Superior temporal gyrus (tissue), 1 donor: ENCODE measurements at regions not wholly inside any gene's neighbourhood (a gene's known extent, or its start where the extent isn't known, plus 50 kb on each side); places are given as distances from the start of the nearest gene placed in this dataset.

Source experiments
- DNase-seq: peaks from one replicate; pipeline ENCODE4 v3.0.0-alpha.2; 2016; ENCODE audit errors: extremely low spot score

- DNase-seq, result no peak
Observed at GRCh38 chr1:172887162-172887561, 163.6 kb downstream of the TNFSF18 start.

GRCh38 chr1:172893146-172893841, 157.4 kb downstream of the TNFSF18 start:
- DNase-seq, result no peak

DNA sequence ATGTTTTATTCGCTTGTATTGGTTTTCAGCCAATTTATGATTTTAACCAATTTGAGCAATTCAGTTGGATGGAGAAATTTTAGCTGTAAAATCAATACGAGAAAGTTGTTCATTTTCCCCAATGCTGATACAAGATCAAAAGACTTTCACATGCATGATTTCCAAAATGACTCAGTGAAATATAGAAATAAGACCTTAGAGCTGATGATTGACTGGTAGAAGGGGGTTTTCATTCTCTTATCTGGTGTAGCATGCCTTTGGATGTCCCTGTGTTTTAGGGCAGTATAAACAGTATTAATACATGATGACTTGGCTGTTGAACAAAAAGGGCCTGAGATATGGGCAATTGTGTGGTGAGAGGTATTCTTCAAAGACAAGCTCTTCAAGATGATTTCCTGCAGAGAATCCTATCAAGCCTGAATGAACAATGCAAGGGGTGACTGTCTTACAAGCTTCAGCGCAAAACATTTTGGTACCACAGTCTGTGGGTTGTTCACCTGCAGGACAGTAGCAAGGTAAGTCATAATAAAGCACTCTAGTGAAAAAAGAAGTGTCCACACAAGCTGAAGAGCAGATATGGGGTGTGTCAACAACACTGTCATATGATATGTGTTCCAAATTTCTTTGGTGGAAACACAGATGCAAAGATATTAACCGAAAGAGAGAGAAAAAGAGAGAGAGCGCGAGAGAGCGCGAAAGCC, 156.2 kb downstream of the TNFSF18 start:
- DNase-seq, result no peak

- no peak for DNase-seq
Observed at GRCh38 chr1:172895050-172895460, 155.7 kb downstream of the TNFSF18 start.

DNA sequence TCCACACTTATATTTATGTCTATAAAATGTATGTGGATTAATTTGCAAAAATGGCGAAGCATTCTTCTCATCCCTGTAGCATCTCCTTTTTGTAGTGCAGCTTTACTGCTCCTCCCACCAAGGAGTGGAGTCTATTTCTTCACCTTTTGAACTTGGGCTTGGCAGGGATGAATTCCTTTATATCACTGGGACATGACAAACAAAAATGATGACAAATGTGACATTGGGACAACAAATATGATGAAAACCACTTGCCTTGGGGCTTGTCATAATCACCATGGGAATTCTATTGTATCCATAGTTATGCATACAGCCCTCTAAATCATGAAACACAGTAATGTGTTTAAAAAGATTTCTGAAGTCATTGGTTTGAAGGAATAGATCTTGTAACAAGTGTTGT, 155.0 kb downstream of the TNFSF18 start:
- DNase-seq, result no peak

GRCh38 chr1:172897738-172898137, 153.0 kb downstream of the TNFSF18 start:
- DNase-seq, result no peak

- no peak for DNase-seq
Observed at GRCh38 chr1:172898866-172899265, 151.9 kb downstream of the TNFSF18 start.

DNA sequence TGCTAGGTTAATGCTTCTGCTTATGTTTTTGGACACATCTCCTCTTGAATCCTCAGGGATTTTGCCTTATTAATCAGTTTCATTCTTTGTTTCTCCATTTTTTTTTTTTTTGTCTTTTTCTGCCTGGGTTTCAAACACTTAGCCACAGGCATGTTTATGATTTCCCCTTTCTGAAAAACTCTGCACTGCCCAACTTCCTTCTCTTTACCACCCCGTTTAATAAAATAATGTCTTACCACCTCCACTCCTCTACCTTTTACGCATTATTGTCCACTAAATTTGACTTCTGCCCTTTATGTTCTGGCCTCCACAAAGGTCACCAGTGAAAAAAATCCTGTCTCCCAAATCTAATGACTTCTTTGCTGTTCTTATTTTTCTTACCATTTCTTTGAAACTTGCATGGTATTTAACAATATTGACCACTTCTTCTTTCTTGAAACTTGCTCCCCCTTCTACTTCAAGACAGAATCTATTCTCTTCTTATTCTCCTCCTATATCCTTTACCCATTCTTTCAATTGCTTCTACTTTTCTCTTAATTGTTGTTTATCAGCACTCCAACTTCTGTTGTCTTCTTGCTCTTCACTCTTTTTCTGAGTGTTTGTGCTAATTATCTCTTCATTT, 150.3 kb downstream of the TNFSF18 start:
- no peak for DNase-seq

DNA sequence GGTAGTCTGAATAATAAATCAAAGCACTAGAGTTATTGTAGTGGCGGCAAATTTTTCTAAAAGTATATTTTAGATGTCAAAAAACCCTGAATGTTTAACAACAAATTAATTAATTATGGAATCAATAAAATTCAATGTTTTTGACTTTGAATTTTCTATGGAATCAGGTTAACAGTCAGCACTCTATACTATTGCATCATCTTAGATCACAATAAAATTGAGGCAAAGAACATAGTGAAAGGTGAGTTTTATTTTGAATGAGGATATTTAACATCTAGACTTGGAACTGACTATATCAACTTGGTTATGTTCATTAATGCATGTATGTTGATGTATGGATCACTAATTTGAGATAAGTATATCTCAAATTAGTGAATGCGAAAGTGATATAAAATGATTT, 148.5 kb downstream of the TNFSF18 start:
- DNase-seq, result no peak

- DNase-seq, result no peak
Observed at GRCh38 chr1:172902861-172903381, 147.8 kb downstream of the TNFSF18 start.

DNA sequence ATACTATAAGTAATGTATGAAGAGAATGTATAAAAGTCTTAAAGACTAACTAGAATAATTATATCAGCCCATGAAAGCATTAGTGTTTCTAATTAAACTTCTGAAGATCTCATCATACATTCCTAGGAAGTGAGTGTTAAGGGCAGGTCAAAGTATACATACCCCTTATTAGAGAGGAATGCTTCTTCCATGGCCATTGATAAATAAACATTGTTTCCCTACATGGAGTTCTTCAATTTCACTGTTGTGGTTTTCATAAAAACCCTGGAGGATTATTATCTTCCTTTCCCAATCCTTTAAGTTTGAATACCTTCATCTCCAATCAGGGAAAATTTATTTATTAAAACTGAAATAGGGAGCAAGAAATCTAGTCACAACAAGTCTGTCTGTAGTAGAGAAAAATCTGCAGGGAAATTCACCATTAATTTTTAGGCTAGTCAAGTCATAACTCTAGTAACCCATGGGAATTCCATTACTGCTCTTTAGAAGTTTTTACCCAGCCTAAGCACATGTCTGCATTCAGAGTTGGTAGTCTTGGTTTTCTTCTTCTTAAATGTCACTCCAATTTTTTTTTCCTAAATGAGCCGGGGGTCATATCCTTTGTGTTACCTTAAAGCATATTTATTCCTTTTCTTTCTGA, 147.0 kb downstream of the TNFSF18 start:
- DNase-seq, result no peak

GRCh38 chr1:172905452-172905851, 145.3 kb downstream of the TNFSF18 start:
- DNase-seq, result no peak

GRCh38 chr1:172906778-172907592, 143.8 kb downstream of the TNFSF18 start:
- DNase-seq, result no peak

DNA sequence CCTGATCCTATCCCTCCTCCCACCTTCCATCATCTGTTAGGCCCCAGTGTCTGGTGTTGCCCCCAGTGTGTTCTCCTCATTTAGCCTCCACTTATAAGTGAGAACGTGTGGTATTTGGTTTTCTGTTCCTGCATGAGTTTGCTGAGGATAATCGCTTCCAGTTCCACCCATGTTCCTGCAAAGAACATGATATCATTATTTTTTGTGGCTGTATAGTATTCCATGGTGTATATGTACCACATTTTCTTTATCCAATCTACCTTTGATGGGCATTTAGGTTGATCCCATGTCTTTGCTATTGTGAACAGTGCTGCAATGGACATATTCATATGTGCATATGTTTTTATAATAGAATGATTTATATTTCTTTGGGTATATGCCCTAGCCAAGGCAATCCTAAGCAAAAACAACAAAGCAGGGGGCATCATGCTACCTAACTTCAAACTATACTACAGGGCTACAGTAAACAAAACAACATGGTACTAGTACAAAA, 142.9 kb downstream of the TNFSF18 start:
- DNase-seq, result no peak

- DNase-seq, result no peak
Observed at GRCh38 chr1:172909606-172910326, 141.0 kb downstream of the TNFSF18 start.

GRCh38 chr1:172912765-172913260, 137.9 kb downstream of the TNFSF18 start:
- no peak for DNase-seq

GRCh38 chr1:172914501-172915144, 136.1 kb downstream of the TNFSF18 start:
- no peak for DNase-seq

DNA sequence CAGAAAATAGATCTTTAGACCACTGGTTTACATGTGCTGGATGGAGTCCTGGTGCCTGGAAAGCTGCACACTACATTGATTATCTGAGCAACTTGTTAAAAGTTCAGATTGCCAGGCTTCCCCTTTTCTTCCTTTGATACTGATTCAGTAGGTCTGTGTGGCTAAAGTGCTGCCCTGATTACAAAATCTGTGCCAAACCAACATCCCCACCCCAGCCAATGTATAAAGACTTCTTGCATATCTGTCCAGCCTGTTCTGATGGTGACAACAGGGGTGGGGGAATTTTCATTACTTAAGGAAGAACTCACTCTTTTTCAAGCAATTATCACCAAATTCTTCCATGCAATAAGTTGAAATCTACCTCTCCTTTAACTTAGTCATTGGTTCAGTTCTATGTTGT, 135.5 kb downstream of the TNFSF18 start:
- no peak for DNase-seq

- DNase-seq, result no peak
Observed at GRCh38 chr1:172916116-172916515, 134.6 kb downstream of the TNFSF18 start.

DNA sequence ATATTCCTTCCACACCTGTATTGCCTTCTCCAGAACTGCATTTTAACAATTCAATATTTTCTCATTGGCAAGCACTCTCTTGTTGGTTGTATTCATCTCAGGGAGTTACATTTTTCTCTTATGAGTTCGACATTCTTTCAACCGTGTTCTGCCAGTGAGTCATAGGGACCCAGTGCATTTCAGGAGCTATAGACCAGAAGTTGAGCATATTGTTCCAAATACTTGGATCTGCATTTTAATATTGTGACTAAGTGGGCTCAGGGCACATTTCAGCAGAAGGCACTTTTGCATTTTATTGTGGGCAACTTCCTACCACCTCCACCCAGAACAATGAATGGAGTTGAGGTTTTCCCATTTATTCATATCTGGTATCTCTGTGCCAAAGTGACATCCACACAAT, 132.8 kb downstream of the TNFSF18 start:
- no peak for DNase-seq
